NCI-H524 (cell line): ENCODE measurements at regions not wholly inside any gene's neighbourhood (a gene's known extent, or its start where the extent isn't known, plus 50 kb on each side); places are given as distances from the start of the nearest gene placed in this dataset.
A peak's percentile ranks its signal among the peaks of the same experiment; 100 is the strongest.
"Not testable (repeated sequence)": the region's sequence is repeated elsewhere in the genome, so short reads cannot be mapped to it uniquely, and the experiment has no call there.

Experiments
- DNase-seq, 2 experiments: peaks; one replicate each; lab custom pipeline; 2025; lab: John Stamatoyannopoulos, UW

GRCh38 chr1:213417225-213417820 is 366.3 kb downstream of the RPS6KC1 start:
- no peak for DNase-seq

- DNase-seq: no peak
Observed at GRCh38 chr1:213417846-213418245, 366.8 kb downstream of the RPS6KC1 start.

- no peak for DNase-seq
Observed at GRCh38 chr1:213418268-213419071, 367.4 kb downstream of the RPS6KC1 start.

- no peak for DNase-seq
Observed at GRCh38 chr1:213419401-213420030, 368.5 kb downstream of the RPS6KC1 start.

GRCh38 chr1:213421178-213421577 is 370.1 kb downstream of the RPS6KC1 start:
- not testable (repeated sequence) for DNase-seq

- DNase-seq: no peak
Observed at GRCh38 chr1:213423041-213423440, 372.0 kb downstream of the RPS6KC1 start.

GRCh38 chr1:213423605-213424004 is 372.6 kb downstream of the RPS6KC1 start:
- DNase-seq: peak in 1 of 2 experiments; percentile 35

GRCh38 chr1:213425376-213426030 is 374.5 kb downstream of the RPS6KC1 start:
- DNase-seq: peak; percentile 65 to 82

- peak; percentile 3 to 41 for DNase-seq
Observed at GRCh38 chr1:213429642-213430041, 378.6 kb downstream of the RPS6KC1 start.

GRCh38 chr1:213435715-213436114 is 384.7 kb downstream of the RPS6KC1 start:
- no peak for DNase-seq

GRCh38 chr1:213438339-213438738 is 387.3 kb downstream of the RPS6KC1 start:
- no peak for DNase-seq

GRCh38 chr1:213439703-213440102 is 388.7 kb downstream of the RPS6KC1 start:
- DNase-seq: no peak

GRCh38 chr1:213440766-213441165 is 389.7 kb downstream of the RPS6KC1 start:
- no peak for DNase-seq

GRCh38 chr1:213443415-213443814 is 392.4 kb downstream of the RPS6KC1 start:
- no peak for DNase-seq

- no peak for DNase-seq
Observed at GRCh38 chr1:213444224-213444623, 393.2 kb downstream of the RPS6KC1 start.

GRCh38 chr1:213446496-213446895 is 395.5 kb downstream of the RPS6KC1 start:
- no peak for DNase-seq

GRCh38 chr1:213448360-213448759 is 397.3 kb downstream of the RPS6KC1 start:
- no peak for DNase-seq

GRCh38 chr1:213448776-213449175 is 397.7 kb downstream of the RPS6KC1 start:
- DNase-seq: no peak

GRCh38 chr1:213452501-213452900 is 401.5 kb downstream of the RPS6KC1 start:
- DNase-seq: no peak

GRCh38 chr1:213457186-213457585 is 406.1 kb downstream of the RPS6KC1 start:
- no peak for DNase-seq

GRCh38 chr1:213457733-213458132 is 406.7 kb downstream of the RPS6KC1 start:
- DNase-seq: no peak

- not testable (repeated sequence) for DNase-seq
Observed at GRCh38 chr1:213462374-213462773, 411.3 kb downstream of the RPS6KC1 start.
